Cardiac muscle cell (in vitro differentiated cells and primary cell): ENCODE measurements at regions not wholly inside any gene's neighbourhood (a gene's known extent, or its start where the extent isn't known, plus 50 kb on each side); places are given as distances from the start of the nearest gene placed in this dataset.

Source experiments
- DNase-seq, 2 donors: peaks; one replicate each; pipeline versions ENCODE4 v3.0.0 to v3.0.0-alpha.2; 2010 to 2017; ENCODE audit warnings: low read depth in 1 of 2, low spot score in 1 of 2
- H3K27ac ChIP-seq: fragments of 200-600 bp; sonication (generic); 2 replicates; pipeline ENCODE4 v1.5.1; 2016
- H3K27me3 ChIP-seq: fragments of 200-600 bp; sonication (generic); 2 replicates; pipeline ENCODE4 v1.6.0; 2016; ENCODE audit warnings: control low read depth
- H3K36me3 ChIP-seq: fragments of 200-600 bp; sonication (generic); 2 replicates; pipeline ENCODE4 v1.5.1; 2016; ENCODE audit warnings: control low read depth
- H3K4me1 ChIP-seq: fragments of 200-600 bp; sonication (generic); 2 replicates; pipeline ENCODE4 v1.8.1; 2017; ENCODE audit warnings: low read depth, mild to moderate bottlenecking, mixed run types
- H3K4me3 ChIP-seq: fragments of 200-600 bp; sonication (generic); 2 replicates; pipeline ENCODE4 v1.5.1; 2016; ENCODE audit warnings: mild to moderate bottlenecking
- H3K9me3 ChIP-seq: fragments of 200-600 bp; sonication (generic); 2 replicates; pipeline ENCODE4 v1.5.1; 2017; ENCODE audit warnings: low read depth, mild to moderate bottlenecking, control low read depth
- TF ChIP-seq, protein P1 (sequence below): IDR thresholded peaks from 2 replicates; pipeline ENCODE4 v1.5.1; 2012; ENCODE audit warnings: low read depth, mild to moderate bottlenecking, low read length

- TF ChIP-seq, protein P1, sequence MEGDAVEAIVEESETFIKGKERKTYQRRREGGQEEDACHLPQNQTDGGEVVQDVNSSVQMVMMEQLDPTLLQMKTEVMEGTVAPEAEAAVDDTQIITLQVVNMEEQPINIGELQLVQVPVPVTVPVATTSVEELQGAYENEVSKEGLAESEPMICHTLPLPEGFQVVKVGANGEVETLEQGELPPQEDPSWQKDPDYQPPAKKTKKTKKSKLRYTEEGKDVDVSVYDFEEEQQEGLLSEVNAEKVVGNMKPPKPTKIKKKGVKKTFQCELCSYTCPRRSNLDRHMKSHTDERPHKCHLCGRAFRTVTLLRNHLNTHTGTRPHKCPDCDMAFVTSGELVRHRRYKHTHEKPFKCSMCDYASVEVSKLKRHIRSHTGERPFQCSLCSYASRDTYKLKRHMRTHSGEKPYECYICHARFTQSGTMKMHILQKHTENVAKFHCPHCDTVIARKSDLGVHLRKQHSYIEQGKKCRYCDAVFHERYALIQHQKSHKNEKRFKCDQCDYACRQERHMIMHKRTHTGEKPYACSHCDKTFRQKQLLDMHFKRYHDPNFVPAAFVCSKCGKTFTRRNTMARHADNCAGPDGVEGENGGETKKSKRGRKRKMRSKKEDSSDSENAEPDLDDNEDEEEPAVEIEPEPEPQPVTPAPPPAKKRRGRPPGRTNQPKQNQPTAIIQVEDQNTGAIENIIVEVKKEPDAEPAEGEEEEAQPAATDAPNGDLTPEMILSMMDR = no peak
- DNase-seq = no peak
- H3K4me1 ChIP-seq = peaks cover 27% of the 10 kb centered on the region
- no peaks in the 10 kb centered on the region for H3K36me3 ChIP-seq
- H3K27ac ChIP-seq = no peak overlapping the region
- no peaks in the 10 kb centered on the region for H3K9me3 ChIP-seq
- H3K27me3 ChIP-seq = no peaks in the 10 kb centered on the region
- no peak overlapping the region for H3K4me3 ChIP-seq
Measured at GRCh38 chr5:154694159-154694558, 61.0 kb upstream of the LARP1 start.

DNA sequence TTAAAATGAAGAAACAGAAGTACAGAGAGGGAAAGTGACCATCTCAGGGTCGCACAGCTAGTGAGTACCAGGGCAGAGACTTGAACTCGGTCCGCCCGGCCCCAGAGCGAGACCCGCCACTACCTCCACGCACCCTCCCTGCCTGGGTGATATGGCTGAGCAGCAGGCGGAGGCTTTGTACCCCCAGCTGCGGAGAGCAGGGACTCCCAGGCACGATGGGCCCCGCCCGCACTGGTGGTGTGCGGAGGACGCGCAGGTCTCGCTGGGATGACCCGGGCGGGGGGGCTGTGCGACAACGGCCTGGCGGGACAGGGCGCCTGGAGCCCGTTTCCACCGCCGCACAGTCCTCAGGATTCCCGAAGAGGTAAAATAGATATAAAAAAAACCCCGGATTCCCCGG lies 64.7 kb upstream of the LARP1 start:
- Histone ChIP-seq H3K9me3 (no peaks in the 10 kb centered on the region), H3K27me3 (no peaks in the 10 kb centered on the region), H3K4me3 (no peak overlapping the region), H3K36me3 (no peaks in the 10 kb centered on the region), H3K4me1 (no peaks in the 10 kb centered on the region), H3K27ac (no peak overlapping the region)
- DNase-seq = no peak
- TF ChIP-seq, protein P1 = no peak

- TF ChIP-seq, protein P1 = no peak
- no peak overlapping the region for H3K27ac ChIP-seq
- no peaks in the 10 kb centered on the region for H3K36me3 ChIP-seq
- H3K4me1 ChIP-seq = no peaks in the 10 kb centered on the region
- no peak overlapping the region for H3K4me3 ChIP-seq
- H3K9me3 ChIP-seq = no peaks in the 10 kb centered on the region
- no peak for DNase-seq
- no peaks in the 10 kb centered on the region for H3K27me3 ChIP-seq
Measured at GRCh38 chr5:154686490-154686889, 68.7 kb upstream of the LARP1 start.

GRCh38 chr5:154683101-154683880 lies 71.9 kb upstream of the LARP1 start:
- Histone ChIP-seq H3K36me3 (no peaks in the 10 kb centered on the region), H3K9me3 (no peaks in the 10 kb centered on the region), H3K4me1 (no peaks in the 10 kb centered on the region), H3K4me3 (peak overlapping the region; percentile 31), H3K27ac (peak overlapping the region; percentile 72), H3K27me3 (no peaks in the 10 kb centered on the region)
- TF ChIP-seq, protein P1 = no peak
- DNase-seq = no peak

DNA sequence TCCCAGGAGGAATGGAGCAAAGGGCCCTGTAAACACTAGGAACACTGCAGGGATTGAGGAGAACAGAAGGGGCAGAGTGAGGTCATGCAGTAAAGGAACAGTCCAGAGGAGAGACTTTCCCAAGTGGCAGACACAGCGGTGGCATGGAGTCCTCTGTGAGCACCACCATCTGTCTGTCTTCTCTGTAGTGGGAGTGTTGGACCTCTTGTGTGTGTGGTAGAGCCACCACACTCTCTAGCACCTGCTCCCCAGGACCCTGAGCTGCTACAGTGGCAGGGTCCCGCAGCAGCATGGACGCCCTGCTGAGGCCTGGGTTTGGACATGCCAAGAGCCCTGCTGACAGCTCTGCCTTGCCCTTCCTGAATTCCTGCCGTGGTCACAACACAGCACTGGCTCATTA lies 75.7 kb upstream of the LARP1 start:
- DNase-seq = no peak
- H3K4me3 ChIP-seq = no peak overlapping the region
- no peaks in the 10 kb centered on the region for H3K36me3 ChIP-seq
- H3K4me1 ChIP-seq = peaks cover 8% of the 10 kb centered on the region
- no peaks in the 10 kb centered on the region for H3K9me3 ChIP-seq
- H3K27me3 ChIP-seq = no peaks in the 10 kb centered on the region
- H3K27ac ChIP-seq = no peak overlapping the region
- TF ChIP-seq, protein P1 = no peak
